HL-60 (cell line): ENCODE measurements at regions not wholly inside any gene's neighbourhood (a gene's known extent, or its start where the extent isn't known, plus 50 kb on each side); places are given as distances from the start of the nearest gene placed in this dataset.

Experiments
- DNase-seq, 2 experiments: peaks; one replicate each; pipeline ENCODE4 v3.0.0-alpha.2; 2010 to 2020; ENCODE audit warnings: low read depth in 1 of 2, low spot score in 1 of 2
- H3K27ac ChIP-seq: fragments of 250-450 bp; sonication (Bioruptor Pico); replicated peaks from 2 replicates; pipeline ENCODE4 v1.5.1; 2020; ENCODE audit warnings: mild to moderate bottlenecking, moderate library complexity
- H3K27me3 ChIP-seq: fragments of 250-450 bp; sonication (Bioruptor Pico); 2 replicates; pipeline ENCODE4 v1.5.1; 2021; ENCODE audit warnings: mild to moderate bottlenecking, moderate library complexity; ENCODE audit not compliant: insufficient read depth, poor library complexity, severe bottlenecking
- H3K4me3 ChIP-seq: replicated peaks from 2 replicates; pipeline ENCODE4 v1.5.1; 2011; ENCODE audit warnings: mild to moderate bottlenecking, control low read depth, low read length; ENCODE audit not compliant: insufficient read depth
- GABPA ChIP-seq: IDR thresholded peaks from 2 replicates; pipeline ENCODE4 v1.6.1; 2012; ENCODE audit warnings: low read depth
- POLR2AphosphoS5 ChIP-seq: IDR thresholded peaks from 2 replicates; pipeline ENCODE4 v1.6.1; 2012; ENCODE audit warnings: low read depth
- SPI1 ChIP-seq: IDR thresholded peaks from 2 replicates; pipeline ENCODE4 v1.6.1; 2012; ENCODE audit warnings: low read depth, mild to moderate bottlenecking, borderline replicate concordance
- TF ChIP-seq, protein P1 (sequence below): IDR thresholded peaks from 2 replicates; pipeline ENCODE4 v1.6.1; 2012; ENCODE audit warnings: low read depth; ENCODE audit not compliant: insufficient replicate concordance
- TF ChIP-seq, protein P2 (sequence below): IDR thresholded peaks from one replicate; pipeline ENCODE4 v1.5.1; 2011; ENCODE audit warnings: low read length, control low read depth, inconsistent platforms; ENCODE audit not compliant: insufficient read depth

DNA sequence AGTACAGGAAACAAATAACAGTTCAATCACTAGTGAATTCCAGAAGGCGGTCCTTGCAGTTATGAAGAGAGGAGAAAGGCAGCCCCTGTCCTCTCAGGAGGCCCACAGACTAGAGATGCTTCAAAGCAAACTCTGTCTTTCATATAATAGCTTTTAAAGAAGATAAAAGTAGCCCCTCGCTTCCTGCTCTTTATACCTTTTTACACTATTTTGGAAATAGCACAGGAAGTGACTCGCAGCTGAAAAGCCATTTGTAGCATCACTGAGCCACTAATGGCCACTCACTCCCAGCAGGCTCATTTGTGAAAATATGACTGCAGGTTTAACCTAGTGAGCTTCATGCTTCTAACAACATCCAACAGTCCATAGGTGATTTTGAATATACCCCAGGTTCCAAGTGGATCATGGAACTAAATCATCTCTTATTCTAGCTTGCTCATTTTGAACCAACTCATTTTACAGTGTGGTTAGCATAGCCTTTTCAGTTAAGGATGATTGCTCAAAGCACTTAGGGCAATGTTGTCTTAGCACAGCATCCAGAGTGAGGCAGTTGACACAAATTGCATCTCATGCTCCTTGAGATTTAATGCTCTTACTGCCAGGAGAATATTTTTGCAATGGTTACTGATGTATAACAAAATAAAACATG lies 136.0 kb upstream of the NRSN1 start:
- no peak for TF ChIP-seq POLR2AphosphoS5
- TF ChIP-seq, protein P1, sequence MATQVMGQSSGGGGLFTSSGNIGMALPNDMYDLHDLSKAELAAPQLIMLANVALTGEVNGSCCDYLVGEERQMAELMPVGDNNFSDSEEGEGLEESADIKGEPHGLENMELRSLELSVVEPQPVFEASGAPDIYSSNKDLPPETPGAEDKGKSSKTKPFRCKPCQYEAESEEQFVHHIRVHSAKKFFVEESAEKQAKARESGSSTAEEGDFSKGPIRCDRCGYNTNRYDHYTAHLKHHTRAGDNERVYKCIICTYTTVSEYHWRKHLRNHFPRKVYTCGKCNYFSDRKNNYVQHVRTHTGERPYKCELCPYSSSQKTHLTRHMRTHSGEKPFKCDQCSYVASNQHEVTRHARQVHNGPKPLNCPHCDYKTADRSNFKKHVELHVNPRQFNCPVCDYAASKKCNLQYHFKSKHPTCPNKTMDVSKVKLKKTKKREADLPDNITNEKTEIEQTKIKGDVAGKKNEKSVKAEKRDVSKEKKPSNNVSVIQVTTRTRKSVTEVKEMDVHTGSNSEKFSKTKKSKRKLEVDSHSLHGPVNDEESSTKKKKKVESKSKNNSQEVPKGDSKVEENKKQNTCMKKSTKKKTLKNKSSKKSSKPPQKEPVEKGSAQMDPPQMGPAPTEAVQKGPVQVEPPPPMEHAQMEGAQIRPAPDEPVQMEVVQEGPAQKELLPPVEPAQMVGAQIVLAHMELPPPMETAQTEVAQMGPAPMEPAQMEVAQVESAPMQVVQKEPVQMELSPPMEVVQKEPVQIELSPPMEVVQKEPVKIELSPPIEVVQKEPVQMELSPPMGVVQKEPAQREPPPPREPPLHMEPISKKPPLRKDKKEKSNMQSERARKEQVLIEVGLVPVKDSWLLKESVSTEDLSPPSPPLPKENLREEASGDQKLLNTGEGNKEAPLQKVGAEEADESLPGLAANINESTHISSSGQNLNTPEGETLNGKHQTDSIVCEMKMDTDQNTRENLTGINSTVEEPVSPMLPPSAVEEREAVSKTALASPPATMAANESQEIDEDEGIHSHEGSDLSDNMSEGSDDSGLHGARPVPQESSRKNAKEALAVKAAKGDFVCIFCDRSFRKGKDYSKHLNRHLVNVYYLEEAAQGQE, result no peak
- TF ChIP-seq, protein P2, sequence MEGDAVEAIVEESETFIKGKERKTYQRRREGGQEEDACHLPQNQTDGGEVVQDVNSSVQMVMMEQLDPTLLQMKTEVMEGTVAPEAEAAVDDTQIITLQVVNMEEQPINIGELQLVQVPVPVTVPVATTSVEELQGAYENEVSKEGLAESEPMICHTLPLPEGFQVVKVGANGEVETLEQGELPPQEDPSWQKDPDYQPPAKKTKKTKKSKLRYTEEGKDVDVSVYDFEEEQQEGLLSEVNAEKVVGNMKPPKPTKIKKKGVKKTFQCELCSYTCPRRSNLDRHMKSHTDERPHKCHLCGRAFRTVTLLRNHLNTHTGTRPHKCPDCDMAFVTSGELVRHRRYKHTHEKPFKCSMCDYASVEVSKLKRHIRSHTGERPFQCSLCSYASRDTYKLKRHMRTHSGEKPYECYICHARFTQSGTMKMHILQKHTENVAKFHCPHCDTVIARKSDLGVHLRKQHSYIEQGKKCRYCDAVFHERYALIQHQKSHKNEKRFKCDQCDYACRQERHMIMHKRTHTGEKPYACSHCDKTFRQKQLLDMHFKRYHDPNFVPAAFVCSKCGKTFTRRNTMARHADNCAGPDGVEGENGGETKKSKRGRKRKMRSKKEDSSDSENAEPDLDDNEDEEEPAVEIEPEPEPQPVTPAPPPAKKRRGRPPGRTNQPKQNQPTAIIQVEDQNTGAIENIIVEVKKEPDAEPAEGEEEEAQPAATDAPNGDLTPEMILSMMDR, result no peak
- TF ChIP-seq GABPA, result no peak
- DNase-seq, result no peak

DNA sequence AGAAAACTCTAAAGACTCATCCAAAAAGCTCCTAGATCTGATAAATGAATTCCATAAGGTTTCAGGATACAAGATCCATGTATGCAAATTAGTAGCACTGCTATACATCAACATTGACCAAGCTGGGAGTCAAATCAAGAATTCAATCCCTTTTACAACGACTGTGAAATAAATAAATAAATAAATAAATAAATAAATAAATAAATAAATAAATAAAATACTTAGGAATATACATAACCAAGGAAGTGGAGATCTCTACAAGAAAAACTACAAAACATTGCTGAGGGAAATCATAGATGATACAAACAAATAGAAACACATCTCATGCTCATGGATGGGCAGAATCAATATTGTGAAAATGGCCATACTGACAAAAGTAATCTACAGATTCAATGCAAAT lies 132.0 kb upstream of the NRSN1 start:
- DNase-seq, result no peak
- no peak for TF ChIP-seq POLR2AphosphoS5
- TF ChIP-seq, protein P1, result no peak
- TF ChIP-seq SPI1, result no peak
- TF ChIP-seq GABPA, result no peak
- TF ChIP-seq, protein P2, result no peak

More for the DNA sequence above, 136.0 kb upstream of the NRSN1 start:
- H3K27me3 ChIP-seq, result no peaks in the 10 kb centered on the region
- no peak overlapping the region for H3K27ac ChIP-seq
- no peak overlapping the region for H3K4me3 ChIP-seq

DNA sequence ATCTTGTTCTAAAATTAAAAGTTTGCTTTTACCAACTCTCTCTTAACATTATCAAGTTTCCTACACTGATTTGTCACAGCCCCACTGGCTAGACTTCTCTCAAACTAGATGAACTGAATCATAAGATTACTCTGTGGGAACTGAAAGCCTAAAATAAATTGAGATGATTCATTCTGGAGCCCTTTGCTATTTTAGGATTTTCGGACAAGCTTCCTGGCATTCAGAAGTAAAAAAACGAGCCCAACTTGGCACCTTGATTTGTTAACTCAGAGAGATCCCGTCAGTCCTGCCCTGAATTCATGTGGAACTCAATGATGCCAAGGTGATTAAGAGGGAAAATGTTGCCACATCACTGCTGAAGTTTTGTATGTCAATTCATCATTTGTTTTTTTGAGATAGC lies 122.0 kb upstream of the NRSN1 start:
- TF ChIP-seq, protein P1, result no peak
- TF ChIP-seq, protein P2, result no peak
- TF ChIP-seq POLR2AphosphoS5, result no peak
- no peak for TF ChIP-seq GABPA
- TF ChIP-seq SPI1, result no peak
- H3K4me3 ChIP-seq, result no peak overlapping the region
- no peaks in the 10 kb centered on the region for H3K27me3 ChIP-seq
- no peak for DNase-seq
- H3K27ac ChIP-seq, result no peak overlapping the region

More for the DNA sequence above, 132.0 kb upstream of the NRSN1 start:
- Histone ChIP-seq H3K4me3 (no peak overlapping the region), H3K27me3 (no peaks in the 10 kb centered on the region), H3K27ac (no peak overlapping the region)
